Body of pancreas (tissue), 4 donors: ENCODE measurements at regions not wholly inside any gene's neighbourhood (a gene's known extent, or its start where the extent isn't known, plus 50 kb on each side); places are given as distances from the start of the nearest gene placed in this dataset.

Source experiments
- POLR2A ChIP-seq, 3 donors: fragments of 450-650 bp; IDR thresholded peaks; one replicate each; pipeline ENCODE4 v1.6.1; 2016; ENCODE audit warnings: antibody characterized with exemption in 3 of 3, mild to moderate bottlenecking in 2 of 3
- TF ChIP-seq, protein P1 (sequence below), 7 experiments: fragments of 450-650 bp in 4 of 7; fragments of 200-600 bp in 3 of 7; sonication (generic) in 3 of 7; IDR thresholded peaks; one replicate each; pipeline ENCODE4 v1.5.1; 2016 to 2019; ENCODE audit warnings: antibody characterized with exemption in 7 of 7

DNA sequence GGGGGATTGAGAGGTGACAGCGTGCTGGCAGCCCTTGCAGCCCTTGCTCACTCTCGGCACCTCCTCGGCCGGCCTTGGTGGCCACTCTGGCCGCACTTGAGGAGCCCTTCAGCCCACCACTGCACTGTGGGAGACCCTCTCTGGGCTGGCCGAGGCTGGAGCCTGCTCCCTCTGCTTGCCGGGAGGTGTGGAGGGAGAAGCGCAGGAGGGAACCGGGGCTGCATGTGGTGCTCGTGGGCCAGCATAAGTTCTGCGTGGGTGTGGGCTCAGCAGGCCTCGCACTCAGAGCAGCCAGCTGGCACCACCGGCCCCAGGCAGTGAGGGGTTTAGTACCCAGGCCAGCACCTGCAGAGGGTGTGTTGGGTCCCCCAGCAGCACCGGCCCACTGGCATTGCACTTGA is 912.2 kb upstream of the ADGRB3 start:
- TF ChIP-seq POLR2A (IDR thresholded peaks at IDR 0.05): no peak
- TF ChIP-seq, protein P1, sequence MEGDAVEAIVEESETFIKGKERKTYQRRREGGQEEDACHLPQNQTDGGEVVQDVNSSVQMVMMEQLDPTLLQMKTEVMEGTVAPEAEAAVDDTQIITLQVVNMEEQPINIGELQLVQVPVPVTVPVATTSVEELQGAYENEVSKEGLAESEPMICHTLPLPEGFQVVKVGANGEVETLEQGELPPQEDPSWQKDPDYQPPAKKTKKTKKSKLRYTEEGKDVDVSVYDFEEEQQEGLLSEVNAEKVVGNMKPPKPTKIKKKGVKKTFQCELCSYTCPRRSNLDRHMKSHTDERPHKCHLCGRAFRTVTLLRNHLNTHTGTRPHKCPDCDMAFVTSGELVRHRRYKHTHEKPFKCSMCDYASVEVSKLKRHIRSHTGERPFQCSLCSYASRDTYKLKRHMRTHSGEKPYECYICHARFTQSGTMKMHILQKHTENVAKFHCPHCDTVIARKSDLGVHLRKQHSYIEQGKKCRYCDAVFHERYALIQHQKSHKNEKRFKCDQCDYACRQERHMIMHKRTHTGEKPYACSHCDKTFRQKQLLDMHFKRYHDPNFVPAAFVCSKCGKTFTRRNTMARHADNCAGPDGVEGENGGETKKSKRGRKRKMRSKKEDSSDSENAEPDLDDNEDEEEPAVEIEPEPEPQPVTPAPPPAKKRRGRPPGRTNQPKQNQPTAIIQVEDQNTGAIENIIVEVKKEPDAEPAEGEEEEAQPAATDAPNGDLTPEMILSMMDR (IDR thresholded peaks at IDR 0.05): no peak
